ENCODE measurements at regions not wholly inside any gene's neighbourhood (a gene's known extent, or its start where the extent isn't known, plus 50 kb on each side); places are given as distances from the start of the nearest gene placed in this dataset.

DNA sequence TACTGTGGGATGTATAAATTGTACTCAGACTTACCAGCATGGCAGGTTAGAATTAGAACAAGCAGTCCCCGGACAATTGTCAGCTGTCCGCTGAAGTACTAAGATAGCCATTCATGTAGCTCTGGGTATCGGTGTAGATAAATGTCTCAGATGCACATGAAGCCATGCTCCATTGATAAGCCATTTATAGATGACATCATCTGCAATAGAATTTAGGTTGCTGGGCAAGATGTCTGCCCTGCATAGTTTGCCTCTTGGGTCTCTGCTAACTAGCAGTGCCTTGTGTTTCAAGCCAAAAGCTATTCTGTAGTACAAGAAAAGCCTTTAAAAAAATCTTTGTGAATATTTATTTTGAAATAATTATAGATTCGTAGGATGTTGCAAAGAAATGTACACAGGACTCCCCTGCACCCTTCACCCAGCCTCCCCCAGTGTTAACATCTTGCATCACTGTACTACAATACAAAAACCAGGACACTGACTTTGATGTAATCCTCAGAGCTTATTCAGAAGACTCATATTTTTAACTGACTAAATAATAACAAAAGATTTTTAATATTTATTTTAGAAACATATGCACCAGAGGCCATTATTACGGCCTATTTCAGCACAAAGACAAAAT, 220.6 kb upstream of the THRB start:
- H3K27me3 ChIP-seq (ENCODE audit: control insufficient read depth in 2 of 2, insufficient read depth in 1 of 2, low read length in 1 of 2) = no peaks in the 10 kb centered on the region
- H3K27ac ChIP-seq (ENCODE audit: low read depth in 1 of 2, low read length in 1 of 2) = no peak overlapping the region
- no peaks in the 10 kb centered on the region for H3K4me1 ChIP-seq (ENCODE audit: control insufficient read depth in 2 of 2, insufficient read depth in 2 of 2, low read length in 2 of 2)
- H3K4me3 ChIP-seq (ENCODE audit: low read length in 2 of 2) = no peak overlapping the region
- WGBS = 84% methylated on average over 5 of the region's 5 CpGs
- no peaks in the 10 kb centered on the region for H3K36me3 ChIP-seq (ENCODE audit: control insufficient read depth in 2 of 2, insufficient read depth in 2 of 2, low read length in 1 of 2)
- DNase-seq (ENCODE audit: low read depth in 6 of 9, low spot score in 9 of 9) = no peak
- H3K9me3 ChIP-seq (ENCODE audit: control insufficient read depth in 2 of 2, insufficient read depth in 1 of 2, low read length in 1 of 2) = no peaks in the 10 kb centered on the region

DNA sequence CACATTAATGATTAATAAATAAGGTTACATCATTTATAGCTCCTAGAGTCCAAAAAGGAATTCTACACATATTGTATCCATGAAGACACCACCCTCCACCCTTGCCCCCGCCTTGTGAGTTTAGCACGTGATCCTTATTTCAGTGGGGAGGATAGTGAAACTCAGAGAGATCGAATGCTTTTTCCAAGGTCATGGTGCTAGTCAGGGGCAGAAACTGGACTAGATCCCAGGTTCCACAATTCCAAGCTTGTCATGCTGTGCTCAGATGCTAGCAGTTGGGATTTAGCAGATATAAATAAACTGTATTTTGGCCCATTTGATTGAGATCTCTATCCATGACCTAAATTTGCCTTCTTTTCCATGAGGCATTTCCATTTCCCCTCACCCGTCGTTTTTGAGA, 227.4 kb upstream of the THRB start:
- DNase-seq (ENCODE audit: low read depth in 6 of 9, low spot score in 9 of 9) = no peak
- Histone ChIP-seq H3K4me1 (ENCODE audit: control insufficient read depth in 2 of 2, insufficient read depth in 2 of 2, low read length in 2 of 2) (no peaks in the 10 kb centered on the region), H3K9me3 (ENCODE audit: control insufficient read depth in 2 of 2, insufficient read depth in 1 of 2, low read length in 1 of 2) (no peaks in the 10 kb centered on the region), H3K27me3 (ENCODE audit: control insufficient read depth in 2 of 2, insufficient read depth in 1 of 2, low read length in 1 of 2) (no peaks in the 10 kb centered on the region), H3K27ac (ENCODE audit: low read depth in 1 of 2, low read length in 1 of 2) (no peak overlapping the region), H3K36me3 (ENCODE audit: control insufficient read depth in 2 of 2, insufficient read depth in 2 of 2, low read length in 1 of 2) (no peaks in the 10 kb centered on the region), H3K4me3 (ENCODE audit: low read length in 2 of 2) (no peak overlapping the region)
- 96% methylated on average over 5 of the region's 5 CpGs for WGBS

DNA sequence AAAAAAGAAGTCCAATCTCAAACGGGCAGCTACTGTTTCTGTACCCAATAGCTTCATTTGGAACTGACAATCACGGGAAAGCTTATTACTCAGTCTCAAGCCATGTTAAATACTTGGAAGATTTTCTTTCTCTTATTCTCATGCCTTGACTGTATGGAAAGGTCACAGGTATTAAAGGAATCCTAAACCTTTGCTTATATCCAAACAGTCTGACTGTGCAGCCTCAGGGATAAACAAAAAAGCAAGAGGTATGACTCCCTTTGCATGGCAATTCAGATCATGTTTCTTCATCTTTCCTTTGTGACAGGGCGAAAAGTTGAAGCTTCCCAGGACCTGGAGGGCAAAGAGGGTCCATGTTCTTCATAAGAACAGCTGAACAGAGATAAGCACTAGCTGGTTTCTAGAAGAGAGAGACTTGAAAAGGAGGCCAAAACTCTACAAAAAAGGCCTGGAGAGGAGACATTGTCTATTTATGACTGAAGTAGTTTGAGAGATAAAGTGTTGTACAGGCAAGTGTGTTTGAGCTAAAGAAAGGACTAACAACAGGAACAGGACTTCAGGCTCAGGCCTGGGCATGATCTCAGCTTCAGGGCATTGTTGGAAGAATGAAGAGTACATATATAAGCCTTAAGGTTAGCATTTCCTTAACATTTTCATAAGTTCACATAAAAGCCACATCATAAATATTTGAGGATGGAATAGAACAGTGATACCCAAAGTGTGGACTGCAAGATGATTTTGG, 231.0 kb upstream of the THRB start:
- Histone ChIP-seq H3K4me3 (ENCODE audit: low read length in 2 of 2) (no peak overlapping the region), H3K36me3 (ENCODE audit: control insufficient read depth in 2 of 2, insufficient read depth in 2 of 2, low read length in 1 of 2) (no peaks in the 10 kb centered on the region), H3K27me3 (ENCODE audit: control insufficient read depth in 2 of 2, insufficient read depth in 1 of 2, low read length in 1 of 2) (no peaks in the 10 kb centered on the region), H3K4me1 (ENCODE audit: control insufficient read depth in 2 of 2, insufficient read depth in 2 of 2, low read length in 2 of 2) (no peaks in the 10 kb centered on the region), H3K27ac (ENCODE audit: low read depth in 1 of 2, low read length in 1 of 2) (no peak overlapping the region), H3K9me3 (ENCODE audit: control insufficient read depth in 2 of 2, insufficient read depth in 1 of 2, low read length in 1 of 2) (no peaks in the 10 kb centered on the region)
- 86% methylated on average over 3 of the region's 3 CpGs for WGBS
- no peak for DNase-seq (ENCODE audit: low read depth in 6 of 9, low spot score in 9 of 9)

DNA sequence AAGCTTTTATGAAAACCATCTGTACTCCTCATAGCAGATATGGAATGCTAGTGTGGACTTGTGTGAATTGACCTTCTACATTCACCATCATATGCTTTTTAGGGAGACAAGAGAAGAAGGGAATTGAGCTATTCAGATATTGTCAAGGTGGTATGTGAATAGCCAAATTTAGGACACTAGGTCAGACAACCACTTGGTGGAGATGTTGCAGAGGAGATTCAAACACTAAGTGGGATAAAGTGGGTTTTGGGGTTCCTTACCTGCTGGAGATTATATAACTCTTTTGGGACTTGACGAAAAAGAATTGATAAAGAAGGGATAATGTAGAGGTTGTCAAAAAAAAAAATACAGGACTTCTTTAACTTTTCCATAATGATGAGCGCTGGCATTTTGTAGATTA, 231.8 kb upstream of the THRB start:
- no peaks in the 10 kb centered on the region for H3K9me3 ChIP-seq (ENCODE audit: control insufficient read depth in 2 of 2, insufficient read depth in 1 of 2, low read length in 1 of 2)
- H3K4me1 ChIP-seq (ENCODE audit: control insufficient read depth in 2 of 2, insufficient read depth in 2 of 2, low read length in 2 of 2) = no peaks in the 10 kb centered on the region
- DNase-seq (ENCODE audit: low read depth in 6 of 9, low spot score in 9 of 9) = no peak
- 98% methylated on average over 2 of the region's 2 CpGs for WGBS
- no peak overlapping the region for H3K4me3 ChIP-seq (ENCODE audit: low read length in 2 of 2)
- H3K27me3 ChIP-seq (ENCODE audit: control insufficient read depth in 2 of 2, insufficient read depth in 1 of 2, low read length in 1 of 2) = no peaks in the 10 kb centered on the region
- no peak overlapping the region for H3K27ac ChIP-seq (ENCODE audit: low read depth in 1 of 2, low read length in 1 of 2)
- no peaks in the 10 kb centered on the region for H3K36me3 ChIP-seq (ENCODE audit: control insufficient read depth in 2 of 2, insufficient read depth in 2 of 2, low read length in 1 of 2)

DNA sequence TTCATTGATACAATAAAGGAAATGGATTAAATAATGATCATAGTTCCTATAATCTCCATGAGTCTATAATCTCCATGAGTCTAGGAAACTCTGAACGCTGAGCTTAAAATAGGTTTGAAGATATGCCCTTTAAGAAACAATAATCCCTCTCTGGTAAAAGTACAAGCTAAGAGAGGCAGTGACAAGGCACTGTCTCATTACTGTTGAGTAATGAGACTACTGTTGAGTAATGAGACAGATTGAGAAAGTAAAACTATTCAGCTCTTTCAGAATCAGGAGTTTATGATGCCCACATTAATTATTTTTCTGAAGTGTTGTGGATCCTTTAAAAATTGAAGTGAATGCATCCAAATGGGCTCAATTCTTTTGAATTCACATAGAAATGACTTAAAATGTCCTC, 235.5 kb upstream of the THRB start:
- Histone ChIP-seq H3K27me3 (ENCODE audit: control insufficient read depth in 2 of 2, insufficient read depth in 1 of 2, low read length in 1 of 2) (no peaks in the 10 kb centered on the region), H3K27ac (ENCODE audit: low read depth in 1 of 2, low read length in 1 of 2) (no peak overlapping the region), H3K4me3 (ENCODE audit: low read length in 2 of 2) (no peak overlapping the region), H3K36me3 (ENCODE audit: control insufficient read depth in 2 of 2, insufficient read depth in 2 of 2, low read length in 1 of 2) (no peaks in the 10 kb centered on the region), H3K4me1 (ENCODE audit: control insufficient read depth in 2 of 2, insufficient read depth in 2 of 2, low read length in 2 of 2) (no peaks in the 10 kb centered on the region), H3K9me3 (ENCODE audit: control insufficient read depth in 2 of 2, insufficient read depth in 1 of 2, low read length in 1 of 2) (no peaks in the 10 kb centered on the region)
- WGBS = 96% methylated on average over 1 of the region's 1 CpG
- DNase-seq (ENCODE audit: low read depth in 6 of 9, low spot score in 9 of 9) = no peak

DNA sequence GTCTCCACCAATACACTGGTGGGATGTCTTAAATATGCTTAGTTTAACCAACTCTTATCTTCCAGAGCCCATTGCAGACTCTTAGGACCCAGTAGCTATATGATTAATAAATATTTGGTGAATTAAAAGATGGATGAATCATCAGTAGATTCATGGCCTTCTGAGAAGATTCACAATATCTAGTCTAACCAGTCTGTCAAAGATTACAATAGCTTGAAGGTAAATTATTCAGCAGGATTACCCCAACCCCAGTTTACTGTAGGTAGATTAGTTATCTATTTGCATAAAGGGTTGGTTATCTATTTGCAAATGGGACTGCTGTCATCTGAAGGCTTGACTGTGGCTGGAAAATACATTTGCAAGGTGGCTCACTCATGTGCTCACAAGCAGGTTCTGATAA, 239.4 kb upstream of the THRB start:
- no peaks in the 10 kb centered on the region for H3K9me3 ChIP-seq (ENCODE audit: control insufficient read depth in 2 of 2, insufficient read depth in 1 of 2, low read length in 1 of 2)
- no peak for DNase-seq (ENCODE audit: low read depth in 6 of 9, low spot score in 9 of 9)
- no peak overlapping the region for H3K4me3 ChIP-seq (ENCODE audit: low read length in 2 of 2)
- no peaks in the 10 kb centered on the region for H3K4me1 ChIP-seq (ENCODE audit: control insufficient read depth in 2 of 2, insufficient read depth in 2 of 2, low read length in 2 of 2)
- H3K27ac ChIP-seq (ENCODE audit: low read depth in 1 of 2, low read length in 1 of 2) = no peak overlapping the region
- no peaks in the 10 kb centered on the region for H3K27me3 ChIP-seq (ENCODE audit: control insufficient read depth in 2 of 2, insufficient read depth in 1 of 2, low read length in 1 of 2)
- H3K36me3 ChIP-seq (ENCODE audit: control insufficient read depth in 2 of 2, insufficient read depth in 2 of 2, low read length in 1 of 2) = no peaks in the 10 kb centered on the region

DNA sequence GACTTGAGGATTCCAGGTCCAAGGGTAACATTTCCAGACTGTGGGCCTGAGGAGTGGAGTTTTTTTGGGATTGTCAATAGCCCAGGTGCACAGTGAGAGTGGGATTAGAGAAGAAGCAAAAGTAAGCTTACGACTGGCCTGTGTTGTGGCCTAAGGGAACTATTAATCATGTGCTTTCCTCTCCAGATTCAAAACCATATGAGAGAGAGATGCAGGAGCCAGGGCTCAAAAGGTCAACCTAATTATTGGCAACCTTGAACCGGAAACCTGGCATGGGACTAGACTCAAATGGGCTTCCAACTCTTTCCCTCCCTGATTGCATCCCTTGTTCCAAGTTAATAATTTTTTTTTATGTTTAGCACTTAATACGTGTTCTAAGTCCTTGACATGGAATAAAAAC, 242.1 kb upstream of the THRB start:
- H3K9me3 ChIP-seq (ENCODE audit: control insufficient read depth in 2 of 2, insufficient read depth in 1 of 2, low read length in 1 of 2) = no peaks in the 10 kb centered on the region
- 95% methylated on average over 3 of the region's 3 CpGs for WGBS
- H3K27ac ChIP-seq (ENCODE audit: low read depth in 1 of 2, low read length in 1 of 2) = no peak overlapping the region
- H3K36me3 ChIP-seq (ENCODE audit: control insufficient read depth in 2 of 2, insufficient read depth in 2 of 2, low read length in 1 of 2) = no peaks in the 10 kb centered on the region
- H3K27me3 ChIP-seq (ENCODE audit: control insufficient read depth in 2 of 2, insufficient read depth in 1 of 2, low read length in 1 of 2) = no peaks in the 10 kb centered on the region
- no peak for DNase-seq (ENCODE audit: low read depth in 6 of 9, low spot score in 9 of 9)
- no peaks in the 10 kb centered on the region for H3K4me1 ChIP-seq (ENCODE audit: control insufficient read depth in 2 of 2, insufficient read depth in 2 of 2, low read length in 2 of 2)
- no peak overlapping the region for H3K4me3 ChIP-seq (ENCODE audit: low read length in 2 of 2)

DNA sequence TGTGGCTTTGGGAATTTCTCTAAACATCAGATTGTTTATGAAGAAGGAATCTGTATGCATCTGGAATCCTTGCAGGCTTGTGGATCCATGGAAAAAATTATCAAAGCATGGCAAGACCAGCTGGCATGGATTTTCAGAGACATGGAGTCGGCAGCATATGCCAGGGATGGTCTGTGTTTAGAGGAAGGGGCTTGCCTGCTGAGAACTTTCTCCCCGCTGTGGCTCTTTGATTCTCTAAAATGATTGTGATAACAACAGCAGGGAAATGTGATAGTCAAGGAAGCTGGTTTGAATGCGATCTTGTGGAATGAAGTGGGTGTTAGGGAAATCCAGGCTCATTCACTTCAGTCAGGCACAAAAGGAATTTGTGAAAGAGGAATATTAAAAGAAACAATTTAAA, 245.7 kb upstream of the THRB start:
- H3K9me3 ChIP-seq (ENCODE audit: control insufficient read depth in 2 of 2, insufficient read depth in 1 of 2, low read length in 1 of 2) = no peaks in the 10 kb centered on the region
- H3K27me3 ChIP-seq (ENCODE audit: control insufficient read depth in 2 of 2, insufficient read depth in 1 of 2, low read length in 1 of 2) = no peaks in the 10 kb centered on the region
- H3K27ac ChIP-seq (ENCODE audit: low read depth in 1 of 2, low read length in 1 of 2) = no peak overlapping the region
- no peaks in the 10 kb centered on the region for H3K4me1 ChIP-seq (ENCODE audit: control insufficient read depth in 2 of 2, insufficient read depth in 2 of 2, low read length in 2 of 2)
- 88% methylated on average over 3 of the region's 3 CpGs for WGBS
- no peak overlapping the region for H3K4me3 ChIP-seq (ENCODE audit: low read length in 2 of 2)
- H3K36me3 ChIP-seq (ENCODE audit: control insufficient read depth in 2 of 2, insufficient read depth in 2 of 2, low read length in 1 of 2) = no peaks in the 10 kb centered on the region
- no peak for DNase-seq (ENCODE audit: low read depth in 6 of 9, low spot score in 9 of 9)

DNA sequence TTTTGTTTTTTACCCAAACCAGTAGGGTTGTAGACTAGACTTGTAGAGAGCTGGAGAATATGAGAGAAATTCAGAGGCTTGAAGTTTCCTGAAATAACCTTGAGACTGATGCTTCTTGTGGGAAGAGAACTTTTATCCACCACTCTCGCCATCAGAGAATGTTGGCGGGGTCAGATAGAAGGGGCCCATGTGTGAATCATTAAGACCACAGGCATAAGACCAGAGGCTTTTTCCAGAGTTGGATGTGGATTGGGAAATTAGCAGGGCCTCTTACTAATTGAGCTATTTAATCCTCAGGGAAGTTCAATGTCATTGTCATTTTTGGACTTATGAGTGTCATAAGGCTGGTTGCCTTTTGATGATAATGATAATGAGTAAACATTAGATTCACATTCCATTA, 246.9 kb upstream of the THRB start:
- WGBS = 96% methylated on average over 2 of the region's 2 CpGs
- no peaks in the 10 kb centered on the region for H3K27me3 ChIP-seq (ENCODE audit: control insufficient read depth in 2 of 2, insufficient read depth in 1 of 2, low read length in 1 of 2)
- H3K9me3 ChIP-seq (ENCODE audit: control insufficient read depth in 2 of 2, insufficient read depth in 1 of 2, low read length in 1 of 2) = no peaks in the 10 kb centered on the region
- no peaks in the 10 kb centered on the region for H3K4me1 ChIP-seq (ENCODE audit: control insufficient read depth in 2 of 2, insufficient read depth in 2 of 2, low read length in 2 of 2)
- no peak overlapping the region for H3K27ac ChIP-seq (ENCODE audit: low read depth in 1 of 2, low read length in 1 of 2)
- no peak for DNase-seq (ENCODE audit: low read depth in 6 of 9, low spot score in 9 of 9)
- no peak overlapping the region for H3K4me3 ChIP-seq (ENCODE audit: low read length in 2 of 2)
- no peaks in the 10 kb centered on the region for H3K36me3 ChIP-seq (ENCODE audit: control insufficient read depth in 2 of 2, insufficient read depth in 2 of 2, low read length in 1 of 2)

All from thymus (tissue), 11 donors.